ENCODE measurements at regions not wholly inside any gene's neighbourhood (a gene's known extent, or its start where the extent isn't known, plus 50 kb on each side); places are given as distances from the start of the nearest gene placed in this dataset.

GRCh38 chr20:10724449-10725173 lies 50.8 kb upstream of the JAG1 start:
- ChIA-PET POLR2A (no interaction called here), CTCF (ENCODE audit: unreplicated experiment) (no interaction called here)
- H3K9me2 ChIP-seq (ENCODE audit: insufficient read depth, low read length): no peaks in the 10 kb centered on the region
- H3K27ac ChIP-seq (ENCODE audit: low read depth, low read length, poor library complexity, severe bottlenecking): no peak overlapping the region
- intact Hi-C loops (cut with micrococcal nuclease; ENCODE audit: unreplicated experiment): no loop called here
- H3K9me3 ChIP-seq (ENCODE audit: low read length): no peaks in the 10 kb centered on the region
- TF ChIP-seq EZH2phosphoT487 (IDR thresholded peaks at IDR 0.05; ENCODE audit: borderline replicate concordance, low read depth, low read length): no peak
- no TSS peak for BruUV-seq (replicated peaks)
- H3K36me3 ChIP-seq (ENCODE audit: insufficient read depth, low read length): no peaks in the 10 kb centered on the region
- DNase-seq (ENCODE audit: low spot score): no peak
- H3K4me3 ChIP-seq (ENCODE audit: low read depth, low read length, poor library complexity, severe bottlenecking): no peak overlapping the region
- H3K79me2 ChIP-seq (ENCODE audit: insufficient read depth, low read depth, low read length): no peaks in the 10 kb centered on the region
- no peak overlapping the region for H2AFZ ChIP-seq (ENCODE audit: low read length)
- H3K4me2 ChIP-seq (ENCODE audit: low read length): no peak overlapping the region
- H4K20me1 ChIP-seq (ENCODE audit: insufficient read depth, low read length): no peaks in the 10 kb centered on the region
- H3K4me1 ChIP-seq (ENCODE audit: insufficient read depth, low read length, poor library complexity, severe bottlenecking): no peaks in the 10 kb centered on the region

- Histone ChIP-seq H3K27ac (ENCODE audit: low read depth, low read length, poor library complexity, severe bottlenecking) (no peak overlapping the region), H3K4me3 (ENCODE audit: low read depth, low read length, poor library complexity, severe bottlenecking) (no peak overlapping the region), H2AFZ (ENCODE audit: low read length) (no peak overlapping the region), H3K4me2 (ENCODE audit: low read length) (no peak overlapping the region), H3K9me2 (ENCODE audit: insufficient read depth, low read length) (no peaks in the 10 kb centered on the region), H3K36me3 (ENCODE audit: insufficient read depth, low read length) (no peaks in the 10 kb centered on the region), H3K79me2 (ENCODE audit: insufficient read depth, low read depth, low read length) (no peaks in the 10 kb centered on the region), H3K9me3 (ENCODE audit: low read length) (no peaks in the 10 kb centered on the region), H4K20me1 (ENCODE audit: insufficient read depth, low read length) (no peaks in the 10 kb centered on the region), H3K4me1 (ENCODE audit: insufficient read depth, low read length, poor library complexity, severe bottlenecking) (no peaks in the 10 kb centered on the region)
- intact Hi-C loops (cut with micrococcal nuclease; ENCODE audit: unreplicated experiment): no loop called here
- TF ChIP-seq EZH2phosphoT487 (IDR thresholded peaks at IDR 0.05; ENCODE audit: borderline replicate concordance, low read depth, low read length) (no peak), CTCF (conservative IDR thresholded peaks at IDR 0.05; ENCODE audit: low read length) (no peak)
- ChIA-PET CTCF (ENCODE audit: unreplicated experiment) (no interaction called here), POLR2A (interaction anchor here (0.6 to 1.1 kb wide), 4 partner anchors 10 to 327 kb away, joined by 3 read pairs; no protein-coding TSS in a partner anchor)
- BruUV-seq (replicated peaks): no TSS peak
- DNase-seq (ENCODE audit: low spot score): no peak
Observed at GRCh38 chr20:10728873-10729670, 55.3 kb upstream of the JAG1 start.

GRCh38 chr20:10729785-10730184 lies 56.0 kb upstream of the JAG1 start:
- intact Hi-C loops (cut with micrococcal nuclease; ENCODE audit: unreplicated experiment): no loop called here
- POLR2A ChIA-PET: interaction anchor here (1.0 kb wide), 1 partner anchor 152 kb away, joined by 3 read pairs; no protein-coding TSS in a partner anchor
- Histone ChIP-seq H3K4me3 (ENCODE audit: low read depth, low read length, poor library complexity, severe bottlenecking) (no peak overlapping the region), H3K4me2 (ENCODE audit: low read length) (no peak overlapping the region), H3K27ac (ENCODE audit: low read depth, low read length, poor library complexity, severe bottlenecking) (no peak overlapping the region), H3K4me1 (ENCODE audit: insufficient read depth, low read length, poor library complexity, severe bottlenecking) (no peaks in the 10 kb centered on the region), H3K9me2 (ENCODE audit: insufficient read depth, low read length) (no peaks in the 10 kb centered on the region), H3K79me2 (ENCODE audit: insufficient read depth, low read depth, low read length) (no peaks in the 10 kb centered on the region), H3K9me3 (ENCODE audit: low read length) (no peaks in the 10 kb centered on the region), H4K20me1 (ENCODE audit: insufficient read depth, low read length) (no peaks in the 10 kb centered on the region), H2AFZ (ENCODE audit: low read length) (no peak overlapping the region), H3K36me3 (ENCODE audit: insufficient read depth, low read length) (no peaks in the 10 kb centered on the region)
- CTCF ChIA-PET (ENCODE audit: unreplicated experiment): no interaction called here
- TF ChIP-seq CTCF (conservative IDR thresholded peaks at IDR 0.05; ENCODE audit: low read length) (no peak), EZH2phosphoT487 (IDR thresholded peaks at IDR 0.05; ENCODE audit: borderline replicate concordance, low read depth, low read length) (no peak)
- no peak for DNase-seq (ENCODE audit: low spot score)
- BruUV-seq (replicated peaks): no TSS peak
